Kidney (tissue), 13 donors: ENCODE measurements at regions not wholly inside any gene's neighbourhood (a gene's known extent, or its start where the extent isn't known, plus 50 kb on each side); places are given as distances from the start of the nearest gene placed in this dataset.
"Not testable (repeated sequence)": the region's sequence is repeated elsewhere in the genome, so short reads cannot be mapped to it uniquely, and the experiment has no call there.

Experiments used
- DNase-seq, 5 donors: peaks; one replicate each; pipeline ENCODE4 v3.0.0-alpha.2; 2013 to 2020
- FAIRE-seq: peaks from 2 replicates; lab custom pipeline; 2012; peaks lifted over from hg19 to GRCh38; lab: Jason Lieb, UNC
- H3K27ac ChIP-seq, 2 donors: one replicate each; pipeline ENCODE4 v1.7.0; 2013; ENCODE audit warnings: low read depth in 2 of 2, low read length in 2 of 2, inconsistent platforms in 1 of 2
- H3K27me3 ChIP-seq: one replicate; pipeline ENCODE4 v1.7.1; 2013; ENCODE audit warnings: low read length, inconsistent platforms; ENCODE audit not compliant: control insufficient read depth, insufficient read depth
- H3K36me3 ChIP-seq, 3 donors: one replicate each; pipeline versions ENCODE4 v1.7.0 to v1.7.1; 2013; ENCODE audit warnings: low read length in 3 of 3, control low read depth in 1 of 3, inconsistent platforms in 1 of 3; ENCODE audit not compliant: insufficient read depth in 3 of 3, control insufficient read depth in 2 of 3
- H3K4me1 ChIP-seq, 3 donors: one replicate each; pipeline versions ENCODE4 v1.7.0 to v1.7.1; 2013; ENCODE audit warnings: low read length in 3 of 3, inconsistent platforms in 1 of 3, low read depth in 1 of 3; ENCODE audit not compliant: control insufficient read depth in 2 of 3, insufficient read depth in 2 of 3
- H3K4me3 ChIP-seq, 3 donors: one replicate each; pipeline versions ENCODE4 v1.7.0 to v1.8.1; 2013; ENCODE audit warnings: low read length in 3 of 3, control low read depth in 1 of 3, inconsistent platforms in 1 of 3
- H3K9ac ChIP-seq, 3 donors: one replicate each; pipeline versions ENCODE4 v1.7.0 to v1.7.1; 2013; ENCODE audit warnings: low read length in 3 of 3, control low read depth in 1 of 3, inconsistent platforms in 1 of 3
- H3K9me3 ChIP-seq, 3 donors: one replicate each; pipeline versions ENCODE4 v1.7.0 to v1.7.1; 2013; ENCODE audit warnings: low read length in 3 of 3, control low read depth in 1 of 3, inconsistent platforms in 1 of 3; ENCODE audit not compliant: control insufficient read depth in 2 of 3, insufficient read depth in 1 of 3
- CTCF ChIP-seq: IDR thresholded peaks from 3 replicates; pipeline ENCODE4 v1.5.1; 2012; ENCODE audit warnings: mild to moderate bottlenecking, moderate library complexity, borderline replicate concordance; ENCODE audit not compliant: insufficient read depth; ENCODE audit errors: extremely low read depth
- intact Hi-C: fragments of 100-400 bp; cut with DNase I; formaldehyde crosslinking; loops from one replicate; pipeline ENCODE4 v1.11.1; 2022
- donor health status: control.
- donor health status: control.
- donor health status: control.
- donor health status: control.
- donor health status: control.
- donor health status: DM: yes; HTN: yes; CAD: no.
- donor health status: Normal renal cell carcinoma (clear cell type).

- intact Hi-C loops, result no loop called here
- no peaks in the 10 kb centered on the region for H3K9me3 ChIP-seq
- no peak overlapping the region for H3K4me3 ChIP-seq
- no peak for TF ChIP-seq CTCF
- FAIRE-seq (no peak), DNase-seq (no peak)
- H3K4me1 ChIP-seq, result no peaks in the 10 kb centered on the region
- H3K9ac ChIP-seq, result no peak overlapping the region
- no peaks in the 10 kb centered on the region for H3K36me3 ChIP-seq
- H3K27ac ChIP-seq, result no peak overlapping the region
- no peaks in the 10 kb centered on the region for H3K27me3 ChIP-seq
Observed at GRCh38 chrX:16347968-16348670, 180.8 kb downstream of the MAGEB17 start.

- DNase-seq, result no peak
- no peaks in the 10 kb centered on the region for H3K36me3 ChIP-seq
- FAIRE-seq, result no peak
- intact Hi-C loops, result no loop called here
- no peak for TF ChIP-seq CTCF
- no peak overlapping the region for H3K9ac ChIP-seq
- no peaks in the 10 kb centered on the region for H3K9me3 ChIP-seq
- H3K27ac ChIP-seq, result no peak overlapping the region
- no peak overlapping the region for H3K4me3 ChIP-seq
- H3K27me3 ChIP-seq, result no peaks in the 10 kb centered on the region
- no peaks in the 10 kb centered on the region for H3K4me1 ChIP-seq
Observed at GRCh38 chrX:16357902-16358301, 190.6 kb downstream of the MAGEB17 start.

- H3K4me3 ChIP-seq, H3K9ac ChIP-seq, H3K36me3 ChIP-seq, intact Hi-C loops, H3K27ac ChIP-seq, H3K9me3 ChIP-seq, H3K4me1 ChIP-seq, DNase-seq, H3K27me3 ChIP-seq, FAIRE-seq: not testable (repeated sequence)
Observed at GRCh38 chrX:16360056-16360455, 192.8 kb downstream of the MAGEB17 start.

GRCh38 chrX:16368696-16369095, 201.4 kb downstream of the MAGEB17 start:
- intact Hi-C loops, result no loop called here
- Histone ChIP-seq H3K9ac (no peak overlapping the region), H3K36me3 (no peaks in the 10 kb centered on the region), H3K27ac (no peak overlapping the region), H3K4me1 (no peaks in the 10 kb centered on the region), H3K4me3 (no peak overlapping the region), H3K9me3 (no peaks in the 10 kb centered on the region), H3K27me3 (no peaks in the 10 kb centered on the region)
- DNase-seq (no peak), FAIRE-seq (no peak)
- no peak for TF ChIP-seq CTCF
